Activated CD4-positive, CD25-positive, alpha-beta regulatory T cell treated with anti-CD3 and anti-CD28 coated beads, Interleukin-2, amount 50 U/mL, for 16 hours (primary cell): ENCODE measurements at regions not wholly inside any gene's neighbourhood (a gene's known extent, or its start where the extent isn't known, plus 50 kb on each side); places are given as distances from the start of the nearest gene placed in this dataset.

Experiments used
- DNase-seq: peaks from one replicate; pipeline ENCODE4 v3.0.0-alpha.2; 2020; ENCODE audit warnings: low read depth, low spot score

DNA sequence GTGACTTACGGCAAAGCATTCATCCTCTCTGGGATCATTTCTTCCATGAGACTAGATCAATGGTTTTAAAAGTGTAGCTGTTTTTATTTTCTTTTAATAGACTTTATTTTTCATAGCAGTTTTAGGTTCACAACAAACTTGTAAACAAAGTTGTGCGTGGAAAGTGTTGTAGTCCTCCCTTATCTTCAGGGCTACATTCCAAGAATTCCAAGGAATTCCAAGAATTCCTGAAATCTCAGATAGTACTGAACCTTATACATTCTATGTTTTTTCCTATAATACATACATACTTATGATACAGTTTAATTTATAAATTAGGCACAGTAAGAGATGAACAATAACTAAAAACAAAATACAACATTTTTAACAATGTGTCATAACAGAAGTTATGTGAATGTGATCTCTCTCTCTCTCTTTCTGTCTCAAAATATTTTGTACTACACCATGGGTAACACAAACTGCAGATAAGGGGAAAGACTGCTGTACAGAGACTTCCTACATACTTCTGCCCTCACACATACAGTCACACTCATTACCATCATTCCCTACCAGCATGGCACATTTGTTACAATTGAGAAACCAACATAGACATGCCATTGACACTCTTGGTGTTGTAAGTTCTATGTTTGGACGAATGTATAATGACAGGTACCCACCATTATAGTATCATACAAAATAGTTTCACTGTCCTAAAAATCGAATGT lies 1933.2 kb upstream of the WWC1 start:
- no peak for DNase-seq

DNA sequence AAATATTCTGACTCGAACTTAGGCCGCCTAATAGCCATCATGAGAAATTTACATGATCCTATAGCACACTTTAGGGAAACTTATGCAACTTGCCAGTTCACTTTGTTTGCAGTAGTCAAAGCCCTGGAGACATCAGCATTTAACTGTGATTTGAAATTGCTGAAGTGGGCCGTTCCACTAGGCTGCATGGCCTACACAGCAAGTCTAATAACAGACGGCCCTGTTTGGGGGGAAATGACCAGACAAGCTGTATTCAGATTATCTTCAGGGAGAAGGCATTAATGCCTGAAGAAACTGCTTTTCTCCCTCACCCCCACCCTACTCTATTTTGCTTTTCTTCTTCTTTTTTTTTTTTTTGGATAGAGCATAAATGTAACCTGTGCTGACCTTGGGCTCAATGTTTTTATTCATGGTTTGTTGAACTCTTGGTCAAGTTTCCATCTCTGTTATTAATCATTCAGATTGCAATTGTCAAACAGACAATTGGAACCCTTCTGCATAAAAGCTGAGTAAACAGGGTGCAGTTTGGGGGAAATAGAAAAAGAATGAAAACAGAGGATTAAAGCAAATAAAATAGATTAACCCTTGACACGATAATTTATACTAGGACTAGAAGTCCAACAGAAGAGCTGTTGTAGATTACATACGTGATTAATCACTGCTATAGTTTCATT lies 1928.2 kb upstream of the WWC1 start:
- no peak for DNase-seq

DNA sequence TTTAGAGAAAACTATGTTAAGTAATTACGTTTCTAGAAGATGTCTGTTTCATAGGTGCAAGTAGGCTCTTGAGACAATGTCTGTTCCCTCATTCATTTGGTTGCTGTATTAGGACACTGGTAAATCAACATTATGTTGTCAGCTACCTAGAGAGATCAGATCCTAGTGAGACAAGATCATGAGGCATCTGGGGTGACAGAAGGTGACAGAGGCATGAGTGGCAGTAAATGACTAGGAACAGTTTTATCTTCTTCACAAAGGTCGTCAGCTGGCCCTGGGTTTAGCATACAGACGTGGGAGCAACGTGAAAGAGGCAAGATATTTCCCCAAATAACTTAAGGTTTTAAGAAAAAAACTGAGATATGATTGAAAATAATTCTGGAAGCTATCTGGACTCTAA lies 1926.3 kb upstream of the WWC1 start:
- DNase-seq: no peak

DNA sequence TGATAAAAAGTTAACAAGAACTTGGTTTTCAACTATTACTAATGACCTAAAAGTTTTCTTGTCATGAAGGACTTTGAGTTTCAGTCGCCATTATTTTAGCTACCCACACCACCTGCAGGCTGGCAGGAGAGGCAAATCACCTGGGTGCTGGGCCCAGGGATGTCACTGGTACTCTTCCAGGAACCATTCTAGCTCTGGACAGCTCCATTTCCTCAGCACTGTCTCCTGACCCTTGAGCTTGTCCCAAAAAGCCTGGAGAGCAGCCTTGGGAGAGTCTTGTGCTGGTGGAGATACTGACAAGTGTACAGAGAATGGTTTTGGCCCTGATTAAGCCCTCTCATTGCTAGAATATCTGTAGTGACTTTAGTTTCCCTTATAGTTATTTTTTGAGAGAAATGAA lies 1924.1 kb upstream of the WWC1 start:
- no peak for DNase-seq

DNA sequence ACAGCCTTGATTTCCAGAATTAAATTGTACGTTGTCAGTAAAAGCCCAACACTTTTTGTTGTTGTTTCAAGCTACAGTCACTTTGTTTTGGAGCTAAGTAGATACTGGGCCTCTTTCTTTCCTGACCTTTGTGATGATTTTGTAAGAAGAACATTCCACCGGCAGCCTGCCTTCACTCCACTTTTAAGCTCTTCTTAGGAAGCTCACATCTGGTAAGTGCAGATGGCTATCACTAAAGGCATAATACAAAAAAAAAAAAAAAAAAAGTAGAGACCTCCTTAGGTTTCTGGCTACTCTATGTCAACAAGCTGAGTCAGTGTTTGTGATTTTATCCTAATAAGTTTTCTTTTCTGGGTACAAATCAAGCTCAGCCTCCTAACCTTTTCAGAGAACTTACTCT lies 1922.1 kb upstream of the WWC1 start:
- DNase-seq: no peak

DNA sequence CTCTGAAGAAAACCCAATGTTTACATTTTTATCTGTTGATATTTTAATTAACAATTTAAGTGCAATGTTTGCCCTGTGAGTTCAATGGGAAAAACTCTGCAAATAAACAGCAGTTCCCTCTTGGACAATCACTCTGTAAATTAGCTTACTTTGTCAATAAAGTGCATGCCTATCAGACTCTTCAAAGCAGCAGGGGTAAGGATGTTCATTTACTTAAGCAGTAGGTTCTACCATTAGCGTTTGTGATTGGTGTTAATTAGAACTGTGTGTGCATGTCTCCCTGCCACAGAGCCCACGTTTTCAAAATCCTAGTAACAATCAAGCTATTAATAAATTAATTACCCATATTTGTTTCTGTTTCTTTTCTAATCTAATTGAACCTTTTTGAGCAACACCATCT lies 1921.6 kb upstream of the WWC1 start:
- no peak for DNase-seq

DNA sequence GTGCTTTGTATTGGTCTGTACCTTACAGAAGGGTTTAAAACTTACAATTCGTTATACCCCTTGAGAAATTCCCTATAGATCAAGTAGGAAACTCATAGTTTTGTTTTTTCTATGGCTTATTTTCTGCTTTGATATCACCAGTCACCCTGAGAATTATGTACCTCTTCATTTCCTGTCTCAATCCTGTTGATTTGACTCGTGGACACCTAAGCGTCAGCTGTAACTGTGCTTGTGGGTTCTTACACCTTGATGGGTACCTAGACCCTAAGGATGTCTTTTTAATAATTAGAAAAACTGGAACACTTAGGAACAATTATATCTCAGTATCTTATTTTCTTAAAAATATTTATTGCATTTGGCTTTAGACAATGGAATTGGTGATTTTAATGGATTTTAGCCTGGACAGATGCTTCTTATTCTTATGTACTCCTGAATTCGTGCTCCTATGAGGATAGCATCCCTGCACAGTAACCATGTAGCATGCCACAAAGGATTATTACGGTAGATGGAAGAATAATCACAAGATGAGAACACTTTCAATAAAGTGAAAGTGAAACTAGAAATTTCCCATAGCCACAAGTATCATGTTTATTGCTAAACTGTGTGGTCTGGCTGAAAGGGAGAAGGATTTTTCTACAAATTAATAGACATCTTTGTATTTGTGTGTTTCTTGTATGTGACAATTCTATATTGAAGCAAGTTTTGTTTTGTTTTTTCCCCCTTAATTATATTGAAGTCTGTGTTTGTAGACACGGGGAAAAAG lies 1920.3 kb upstream of the WWC1 start:
- DNase-seq: no peak

DNA sequence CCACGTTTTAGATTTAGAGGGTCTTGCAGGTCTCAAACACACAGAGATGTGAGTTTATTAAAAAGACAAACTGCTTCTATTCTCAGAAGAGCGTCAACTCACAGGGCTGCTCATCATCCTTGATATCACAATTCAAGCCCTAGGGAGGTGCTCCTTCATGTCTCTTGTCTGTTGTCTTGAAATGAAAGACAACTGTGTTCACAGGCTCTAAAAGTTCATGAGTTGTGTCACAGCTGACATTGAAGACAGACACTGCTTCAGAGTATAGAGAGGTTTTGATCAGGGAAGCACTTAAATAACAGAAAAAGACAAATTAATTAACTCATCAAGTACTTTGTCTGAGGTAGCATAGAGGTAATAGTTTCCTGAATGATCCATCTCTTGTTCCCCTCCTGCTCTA lies 1917.6 kb upstream of the WWC1 start:
- no peak for DNase-seq

DNA sequence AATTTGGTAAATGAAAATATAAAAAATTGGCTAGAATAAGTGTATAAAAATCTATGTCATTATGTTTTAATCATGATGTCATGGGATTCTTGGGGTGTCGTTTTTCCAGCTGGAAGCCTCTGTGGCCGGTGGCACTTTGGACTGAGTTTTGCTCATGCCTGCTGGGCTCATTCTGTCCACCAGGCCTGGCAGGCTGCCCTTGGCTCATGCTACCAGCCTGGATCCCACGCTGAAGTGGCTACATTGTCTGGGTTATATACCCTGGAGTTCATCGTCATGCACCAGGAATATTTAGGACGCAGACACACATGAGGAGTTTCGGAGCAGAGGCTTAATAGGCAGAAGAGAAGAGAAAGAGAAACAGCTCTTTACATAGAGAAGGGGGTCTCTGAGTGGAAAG lies 1913.7 kb upstream of the WWC1 start:
- no peak for DNase-seq

DNA sequence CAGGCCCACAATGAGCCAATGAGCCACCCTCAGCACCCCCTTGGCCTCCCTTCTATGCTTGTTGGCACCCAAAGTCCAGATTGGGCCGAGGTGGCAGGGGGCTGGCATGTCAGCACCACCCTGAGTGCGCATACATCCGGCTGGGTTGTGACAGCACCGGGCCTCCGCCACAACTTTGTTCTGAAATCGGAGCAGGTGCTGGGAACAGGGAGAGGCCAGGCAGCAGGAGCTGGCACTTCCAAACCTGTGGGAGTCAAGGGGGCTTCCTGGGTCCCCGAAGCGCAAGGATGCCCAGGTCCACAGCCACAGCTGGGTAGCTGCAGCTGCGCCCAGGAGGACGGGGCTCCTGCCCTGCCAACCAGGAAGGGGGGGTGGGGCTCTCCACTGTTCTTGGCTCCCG lies 1911.9 kb upstream of the WWC1 start:
- no peak for DNase-seq

DNA sequence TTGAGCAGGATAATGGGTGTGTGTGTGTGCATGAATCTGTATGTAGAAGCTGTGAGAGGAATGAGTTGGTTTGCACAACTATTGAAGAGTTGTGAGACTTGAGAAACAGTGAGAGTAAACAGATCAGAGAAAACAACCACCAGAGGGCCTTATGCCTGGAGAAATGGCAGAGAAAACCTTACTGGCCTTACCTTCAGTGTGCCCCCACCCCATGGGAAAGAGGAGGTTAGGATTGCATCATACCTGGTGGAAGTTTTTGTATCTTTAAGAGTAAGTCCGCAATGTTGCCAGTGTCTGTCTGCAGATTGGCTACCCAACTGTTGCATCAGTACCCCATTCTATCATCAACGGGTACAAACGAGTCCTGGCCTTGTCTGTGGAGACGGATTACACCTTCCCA lies 1909.4 kb upstream of the WWC1 start:
- no peak for DNase-seq

DNA sequence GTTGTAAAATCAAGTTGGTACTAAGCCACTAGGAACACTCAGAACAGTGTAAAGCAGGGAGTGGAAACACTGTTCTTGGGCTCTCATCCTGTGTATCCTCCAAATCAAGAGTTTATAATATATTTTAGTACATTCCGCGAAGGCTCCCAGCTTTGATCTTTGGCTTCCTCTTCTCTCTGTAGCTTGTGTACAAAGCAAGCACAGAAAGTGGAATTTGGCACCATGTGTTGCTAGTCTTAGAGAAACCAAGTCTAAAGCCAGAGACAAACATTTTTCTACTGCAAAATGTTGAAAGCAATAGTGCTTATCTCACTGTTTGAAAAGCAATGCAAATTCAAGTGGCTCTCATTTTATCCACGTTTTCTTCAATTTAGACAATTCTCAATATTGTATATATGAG lies 1893.3 kb upstream of the WWC1 start:
- DNase-seq: no peak

DNA sequence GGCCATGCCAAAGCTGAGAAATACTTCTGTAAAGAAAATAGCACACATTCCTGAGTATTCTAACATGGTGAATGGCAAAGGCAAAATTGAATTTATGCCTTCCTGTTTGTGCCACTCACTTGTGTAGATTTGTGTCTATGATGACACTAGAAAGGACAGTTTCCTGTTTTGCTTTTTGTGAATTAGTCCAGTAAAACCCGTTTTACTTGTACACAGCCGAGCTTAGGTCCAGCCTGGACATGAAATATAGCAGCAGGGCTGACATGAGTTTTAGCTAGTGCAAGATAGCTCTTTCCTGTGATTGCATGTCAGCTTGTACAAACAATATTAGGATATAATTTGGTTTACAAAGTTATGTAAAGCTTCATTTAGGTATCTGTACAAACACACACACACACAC lies 1891.7 kb upstream of the WWC1 start:
- no peak for DNase-seq

DNA sequence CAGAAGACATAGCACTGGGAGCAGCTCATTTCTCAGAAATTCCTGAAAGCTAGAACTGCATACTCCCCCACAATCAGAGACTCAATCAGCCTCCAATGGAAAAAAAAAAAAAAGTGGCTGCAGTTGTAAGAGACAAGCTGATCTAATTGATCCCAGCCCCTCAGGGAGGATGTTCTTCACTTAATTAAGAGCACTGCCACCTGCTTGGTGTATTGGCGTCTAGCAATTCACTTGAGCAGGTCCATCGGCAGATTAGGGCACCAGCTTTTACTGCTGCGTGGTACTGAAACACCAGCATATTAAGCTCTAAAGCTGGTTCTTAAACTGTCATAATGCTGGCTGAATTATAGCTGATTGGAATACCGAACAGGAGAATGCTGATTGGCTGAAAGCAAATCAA lies 1890.1 kb upstream of the WWC1 start:
- no peak for DNase-seq

DNA sequence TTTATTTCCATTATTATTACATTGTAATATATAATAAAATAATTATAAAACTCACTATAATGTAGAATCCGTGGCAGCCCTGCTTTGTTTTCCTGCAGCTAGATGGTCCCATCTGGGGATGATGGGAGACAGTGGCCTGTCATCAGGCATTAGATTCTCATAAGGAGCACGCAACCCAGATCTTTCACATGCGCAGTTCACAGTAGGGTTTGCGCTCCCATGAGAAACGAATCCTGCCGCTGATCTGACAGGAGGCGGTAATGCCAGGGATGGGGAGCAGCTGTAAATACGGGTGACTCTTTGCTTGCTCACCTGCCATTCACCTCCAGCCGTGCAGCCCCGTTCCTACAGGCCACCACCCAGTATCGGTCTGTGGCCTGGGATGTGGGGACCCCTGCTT lies 1879.3 kb upstream of the WWC1 start:
- DNase-seq: no peak

DNA sequence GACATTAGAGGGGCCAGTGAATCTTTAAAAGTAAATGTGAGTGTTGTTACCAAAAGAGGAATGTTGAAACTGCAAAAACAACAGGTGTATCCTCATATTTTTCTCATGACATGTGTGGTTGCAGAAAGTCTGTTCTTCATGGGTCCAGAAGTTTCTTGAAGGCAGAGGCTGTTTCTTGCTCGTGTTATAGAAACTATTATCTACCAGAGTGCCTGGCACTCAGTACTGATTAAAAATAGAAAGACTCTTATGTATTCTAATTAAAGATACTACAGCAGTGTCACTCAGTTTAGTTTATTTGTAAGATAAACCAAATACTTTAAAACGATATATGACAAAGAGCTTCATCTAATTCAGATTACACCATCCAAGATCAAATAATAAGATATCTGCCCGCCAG lies 1864.2 kb upstream of the WWC1 start:
- no peak for DNase-seq

DNA sequence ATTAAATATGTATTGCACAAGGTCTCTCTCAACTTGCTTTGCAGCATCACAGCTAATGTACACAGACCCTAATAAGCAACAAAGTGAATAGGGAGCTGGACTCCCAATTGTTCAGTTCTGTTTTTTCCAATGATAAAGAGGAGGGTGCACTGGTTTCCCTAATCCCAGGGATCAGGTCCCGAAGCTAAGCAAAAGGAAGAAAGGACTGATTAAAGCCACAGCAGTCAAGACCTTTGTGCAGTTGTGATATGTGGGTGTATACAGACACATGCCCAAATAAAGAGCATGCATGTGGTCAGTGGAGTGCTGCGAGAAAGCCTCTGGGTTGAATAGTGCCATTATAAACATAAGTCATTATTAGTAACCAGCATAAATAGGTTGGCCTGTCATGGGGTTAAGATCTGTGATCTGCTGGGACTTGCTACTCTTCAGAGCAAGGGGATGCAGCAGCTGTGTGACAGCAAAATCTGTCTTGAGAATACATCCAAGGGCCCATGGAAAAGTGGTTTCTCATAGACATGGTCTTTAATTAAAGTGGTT lies 1863.1 kb upstream of the WWC1 start:
- no peak for DNase-seq

DNA sequence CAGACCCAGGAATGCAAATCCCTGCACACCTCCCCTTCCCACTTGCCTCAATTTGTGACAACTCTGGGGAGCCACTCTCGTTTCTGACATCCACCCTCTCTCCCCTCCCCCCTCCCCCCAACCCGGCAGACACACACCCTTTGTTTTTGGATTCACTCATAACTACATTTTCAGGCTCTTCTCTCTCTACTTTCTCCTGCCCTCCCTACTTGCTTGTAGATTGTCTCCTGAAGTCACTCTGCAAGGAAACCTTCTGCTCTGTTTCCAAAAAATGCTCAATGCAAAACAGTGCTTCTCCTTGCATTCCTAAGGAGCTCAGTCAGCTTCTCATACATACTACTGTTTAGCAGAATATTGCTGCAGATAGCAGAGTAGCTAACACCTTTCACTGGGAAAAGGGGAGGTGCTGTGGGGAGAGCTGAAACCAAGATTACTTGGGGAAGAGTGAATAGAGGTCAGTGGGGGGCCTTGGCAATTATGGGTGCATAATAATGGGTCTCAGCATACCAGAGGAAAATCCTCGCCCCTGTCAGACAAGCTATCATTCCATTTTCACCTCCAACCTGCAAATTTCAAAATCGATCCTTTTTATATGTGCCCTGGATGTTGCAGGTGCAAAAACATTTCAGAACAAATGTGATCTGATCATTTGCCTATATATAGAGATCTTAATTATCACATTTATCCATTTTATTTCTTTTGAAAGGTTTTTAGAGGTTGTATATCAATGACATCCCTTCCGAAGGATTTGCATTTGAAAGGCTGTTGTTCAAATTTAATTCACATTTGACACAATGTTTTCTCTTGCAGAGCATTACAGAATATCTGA lies 1860.7 kb upstream of the WWC1 start:
- DNase-seq: no peak

DNA sequence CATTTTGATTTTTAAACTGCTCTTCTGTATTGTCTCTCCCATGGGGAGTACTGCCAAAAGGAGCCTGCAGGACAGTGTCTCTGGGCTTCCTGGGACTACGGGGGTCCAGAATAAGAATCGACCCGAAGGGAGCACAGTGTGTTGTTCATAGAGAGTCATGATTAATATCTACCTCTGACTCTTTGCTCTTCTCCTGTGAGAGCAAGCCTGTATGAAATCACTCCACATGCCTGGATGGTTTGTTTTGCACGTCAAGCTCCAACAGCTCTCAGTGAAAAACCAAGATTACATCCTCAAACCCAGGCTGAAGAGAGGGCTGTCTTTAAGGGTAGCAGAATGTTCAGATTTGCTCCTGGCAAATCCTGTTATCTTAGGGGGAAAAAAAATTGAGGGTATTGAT lies 1860.0 kb upstream of the WWC1 start:
- DNase-seq: no peak

DNA sequence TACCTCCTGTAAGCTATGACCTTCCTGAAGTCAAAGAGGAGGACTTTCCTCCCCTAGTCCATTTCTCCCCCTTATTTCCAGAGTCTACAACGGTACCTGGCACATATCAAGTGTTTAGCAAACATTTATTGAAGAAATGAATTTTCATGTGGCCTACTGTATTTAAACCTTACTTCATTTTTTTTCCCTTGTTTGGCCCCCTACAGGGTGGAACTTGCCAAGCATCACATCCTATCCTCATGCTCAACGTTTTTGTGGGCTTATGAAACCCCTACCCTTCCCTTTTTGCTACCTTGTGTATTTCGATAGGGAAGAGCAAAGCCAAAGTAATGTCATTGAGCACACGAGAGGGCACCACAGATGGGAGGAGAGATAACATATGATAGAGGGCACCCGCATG lies 1857.8 kb upstream of the WWC1 start:
- DNase-seq: no peak

DNA sequence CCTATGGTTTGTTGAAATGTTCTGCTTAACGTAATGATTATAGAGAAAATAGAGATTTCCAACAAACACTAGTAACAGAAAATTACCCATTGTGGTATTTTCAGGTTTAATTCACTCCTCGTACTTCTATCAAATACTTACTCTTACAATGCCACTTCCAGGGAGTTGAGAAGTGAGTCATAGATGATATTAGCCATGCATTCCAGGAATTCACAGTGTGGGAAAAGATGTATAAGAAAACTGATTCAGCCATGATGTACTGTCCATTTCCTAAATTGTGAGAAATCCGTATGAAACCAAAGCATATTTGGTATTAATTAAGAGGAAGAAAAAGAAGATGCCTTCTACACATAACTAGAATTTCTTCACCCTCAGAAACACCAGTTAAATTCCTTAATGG lies 1854.6 kb upstream of the WWC1 start:
- no peak for DNase-seq

DNA sequence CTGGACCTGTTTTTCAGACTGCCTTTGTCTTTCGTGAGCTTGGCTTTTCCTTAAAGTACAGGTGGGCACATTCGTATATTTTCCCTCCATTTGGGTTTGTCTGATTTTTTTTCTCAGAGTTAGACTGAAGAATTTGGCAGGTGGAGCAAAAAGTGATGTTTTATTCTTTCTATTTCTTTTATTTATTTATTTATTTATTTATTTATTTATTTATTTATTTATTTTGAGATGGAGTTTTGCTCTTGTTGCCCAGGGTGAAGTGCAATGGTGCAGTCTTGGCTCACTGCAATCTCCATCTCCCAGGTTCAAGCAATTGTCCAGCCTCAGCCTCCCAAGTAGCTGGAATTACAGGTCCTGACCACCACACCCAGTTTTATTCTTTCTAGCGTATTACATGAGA lies 1805.1 kb upstream of the WWC1 start:
- DNase-seq: no peak
